ENCODE measurements at regions not wholly inside any gene's neighbourhood (a gene's known extent, or its start where the extent isn't known, plus 50 kb on each side); places are given as distances from the start of the nearest gene placed in this dataset.

DNA sequence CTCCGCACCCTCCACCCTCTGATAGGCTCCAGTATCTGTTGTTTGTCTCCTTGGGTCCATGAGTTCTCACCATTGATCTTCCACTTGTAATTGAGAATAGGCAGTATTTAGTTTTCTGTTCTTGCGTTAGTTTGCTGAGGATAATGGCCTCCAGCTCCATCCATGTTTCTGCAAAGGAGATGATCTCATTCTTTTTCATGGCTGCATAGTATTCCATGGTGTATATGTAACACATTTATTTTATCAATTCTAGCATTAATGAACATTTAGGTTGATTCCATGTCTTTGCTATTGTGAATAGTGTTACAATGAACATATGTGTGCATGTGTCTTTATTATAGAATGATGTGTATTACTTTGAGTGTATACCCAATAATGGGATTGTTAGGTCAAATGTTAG is 814.6 kb upstream of the FRG1 start:
- TF ChIP-seq, protein P1, sequence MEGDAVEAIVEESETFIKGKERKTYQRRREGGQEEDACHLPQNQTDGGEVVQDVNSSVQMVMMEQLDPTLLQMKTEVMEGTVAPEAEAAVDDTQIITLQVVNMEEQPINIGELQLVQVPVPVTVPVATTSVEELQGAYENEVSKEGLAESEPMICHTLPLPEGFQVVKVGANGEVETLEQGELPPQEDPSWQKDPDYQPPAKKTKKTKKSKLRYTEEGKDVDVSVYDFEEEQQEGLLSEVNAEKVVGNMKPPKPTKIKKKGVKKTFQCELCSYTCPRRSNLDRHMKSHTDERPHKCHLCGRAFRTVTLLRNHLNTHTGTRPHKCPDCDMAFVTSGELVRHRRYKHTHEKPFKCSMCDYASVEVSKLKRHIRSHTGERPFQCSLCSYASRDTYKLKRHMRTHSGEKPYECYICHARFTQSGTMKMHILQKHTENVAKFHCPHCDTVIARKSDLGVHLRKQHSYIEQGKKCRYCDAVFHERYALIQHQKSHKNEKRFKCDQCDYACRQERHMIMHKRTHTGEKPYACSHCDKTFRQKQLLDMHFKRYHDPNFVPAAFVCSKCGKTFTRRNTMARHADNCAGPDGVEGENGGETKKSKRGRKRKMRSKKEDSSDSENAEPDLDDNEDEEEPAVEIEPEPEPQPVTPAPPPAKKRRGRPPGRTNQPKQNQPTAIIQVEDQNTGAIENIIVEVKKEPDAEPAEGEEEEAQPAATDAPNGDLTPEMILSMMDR (IDR thresholded peaks at IDR 0.05; ENCODE audit: low read depth, low read length) = no peak
- Histone ChIP-seq H3K4me1 (no peaks in the 10 kb centered on the region), H3K4me3 (ENCODE audit: low read depth, low read length) (no peak overlapping the region), H3K9me3 (no peaks in the 10 kb centered on the region; the same call in 1 of the 2 replicates), H3K27me3 (no peaks in the 10 kb centered on the region), H3K36me3 (no peaks in the 10 kb centered on the region)
- no peak for DNase-seq

DNA sequence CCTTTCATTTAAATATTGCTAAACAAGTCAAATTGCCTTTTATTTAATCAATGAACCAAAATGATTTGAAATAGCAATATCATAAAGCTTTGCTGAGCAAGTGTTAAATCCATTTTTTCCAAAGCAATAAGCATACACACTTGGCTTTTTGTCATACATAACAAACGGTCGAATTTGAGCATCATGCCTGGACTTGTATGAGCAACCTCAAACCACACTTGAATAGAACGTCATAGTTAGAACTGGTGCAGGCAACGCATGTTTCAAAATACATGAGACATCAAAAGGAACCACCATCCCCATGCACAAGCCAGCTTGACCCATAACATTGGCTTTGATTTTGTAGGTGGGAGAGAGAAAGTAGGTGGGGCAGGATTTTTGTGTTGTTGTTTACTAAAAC is 812.3 kb upstream of the FRG1 start:
- DNase-seq = no peak
- H3K4me1 ChIP-seq = no peaks in the 10 kb centered on the region
- no peaks in the 10 kb centered on the region; the same call in 1 of the 2 replicates for H3K9me3 ChIP-seq
- TF ChIP-seq, protein P1 (IDR thresholded peaks at IDR 0.05; ENCODE audit: low read depth, low read length) = no peak
- H3K27me3 ChIP-seq = no peaks in the 10 kb centered on the region
- H3K36me3 ChIP-seq = no peaks in the 10 kb centered on the region
- no peak overlapping the region for H3K4me3 ChIP-seq (ENCODE audit: low read depth, low read length)

DNA sequence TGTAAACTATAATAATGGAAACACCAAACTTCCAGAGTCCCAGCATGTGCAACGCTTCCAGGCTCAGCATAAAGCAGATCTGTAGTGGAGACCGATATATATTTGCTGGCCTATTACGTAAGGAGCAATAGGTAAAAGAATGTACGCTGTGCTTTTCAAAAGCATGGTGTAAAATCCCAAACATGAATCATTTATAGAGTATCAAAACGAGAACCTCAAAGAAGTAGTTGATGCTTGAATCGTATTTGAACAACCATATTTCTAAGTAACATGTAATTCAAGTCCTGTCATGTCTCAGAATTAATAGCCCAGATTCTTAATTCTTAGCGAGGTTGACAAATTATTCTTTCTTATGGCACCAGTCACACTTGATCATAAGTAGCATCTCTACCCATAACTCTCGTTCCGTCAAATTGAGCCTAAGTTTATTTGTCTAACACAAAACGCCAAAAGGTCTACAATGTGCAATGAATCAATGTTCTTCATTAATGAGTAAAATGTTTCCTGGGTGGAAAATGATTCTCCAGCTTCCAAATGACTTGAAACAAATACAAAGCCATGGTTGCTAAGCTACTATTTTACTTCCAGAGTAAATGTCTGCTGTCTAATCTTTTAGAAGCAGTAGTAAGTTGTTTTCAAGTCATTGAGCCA is 811.5 kb upstream of the FRG1 start:
- no peak overlapping the region for H3K4me3 ChIP-seq (ENCODE audit: low read depth, low read length)
- no peaks in the 10 kb centered on the region for H3K27me3 ChIP-seq
- DNase-seq = no peak
- no peaks in the 10 kb centered on the region; the same call in 1 of the 2 replicates for H3K9me3 ChIP-seq
- no peaks in the 10 kb centered on the region for H3K36me3 ChIP-seq
- H3K4me1 ChIP-seq = no peaks in the 10 kb centered on the region
- TF ChIP-seq, protein P1 (IDR thresholded peaks at IDR 0.05; ENCODE audit: low read depth, low read length) = no peak

DNA sequence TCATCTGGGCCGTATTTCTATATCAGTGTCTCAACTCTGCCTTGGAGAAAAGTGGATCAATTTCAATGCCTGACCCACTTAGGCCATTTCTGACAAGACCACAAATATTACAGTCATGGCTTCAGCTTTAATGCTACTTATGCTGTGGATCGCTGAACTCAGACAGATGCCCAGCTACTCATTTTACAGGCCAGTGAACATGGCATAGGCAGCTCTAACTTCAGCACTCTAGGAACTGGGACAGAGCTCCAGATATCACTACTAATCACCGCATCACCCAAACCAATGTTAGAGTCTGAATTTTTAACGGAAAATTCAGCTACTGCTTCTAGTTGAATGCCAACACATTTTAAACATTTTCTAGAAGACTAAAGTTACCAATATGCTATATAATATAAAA is 809.6 kb upstream of the FRG1 start:
- Histone ChIP-seq H3K4me1 (no peaks in the 10 kb centered on the region), H3K36me3 (no peaks in the 10 kb centered on the region), H3K27me3 (no peaks in the 10 kb centered on the region), H3K9me3 (no peaks in the 10 kb centered on the region; the same call in 1 of the 2 replicates), H3K4me3 (ENCODE audit: low read depth, low read length) (no peak overlapping the region)
- no peak for DNase-seq
- TF ChIP-seq, protein P1 (IDR thresholded peaks at IDR 0.05; ENCODE audit: low read depth, low read length) = no peak

DNA sequence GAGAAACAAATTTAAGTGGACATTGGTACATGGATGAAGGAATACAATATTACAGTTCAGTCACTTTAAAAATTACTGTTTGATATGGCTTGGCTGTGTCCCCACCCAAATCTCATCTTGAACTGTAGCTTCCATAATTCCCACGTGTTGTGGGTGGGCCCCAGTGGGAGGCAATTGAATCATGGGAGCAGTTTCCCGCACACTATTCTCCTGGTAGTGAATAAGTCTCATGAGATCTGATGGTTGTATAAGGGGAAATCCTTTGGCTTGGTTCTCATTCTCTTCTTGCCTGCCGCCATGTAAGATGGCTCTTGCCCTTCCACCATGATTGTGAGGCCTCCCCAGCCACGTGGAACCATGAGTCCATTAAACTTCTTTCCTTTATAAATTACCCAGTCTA is 804.2 kb upstream of the FRG1 start:
- Histone ChIP-seq H3K27me3 (no peaks in the 10 kb centered on the region), H3K4me1 (no peaks in the 10 kb centered on the region), H3K9me3 (no peaks in the 10 kb centered on the region), H3K36me3 (no peaks in the 10 kb centered on the region), H3K4me3 (ENCODE audit: low read depth, low read length) (no peak overlapping the region)
- TF ChIP-seq, protein P1 (IDR thresholded peaks at IDR 0.05; ENCODE audit: low read depth, low read length) = no peak
- no peak for DNase-seq

DNA sequence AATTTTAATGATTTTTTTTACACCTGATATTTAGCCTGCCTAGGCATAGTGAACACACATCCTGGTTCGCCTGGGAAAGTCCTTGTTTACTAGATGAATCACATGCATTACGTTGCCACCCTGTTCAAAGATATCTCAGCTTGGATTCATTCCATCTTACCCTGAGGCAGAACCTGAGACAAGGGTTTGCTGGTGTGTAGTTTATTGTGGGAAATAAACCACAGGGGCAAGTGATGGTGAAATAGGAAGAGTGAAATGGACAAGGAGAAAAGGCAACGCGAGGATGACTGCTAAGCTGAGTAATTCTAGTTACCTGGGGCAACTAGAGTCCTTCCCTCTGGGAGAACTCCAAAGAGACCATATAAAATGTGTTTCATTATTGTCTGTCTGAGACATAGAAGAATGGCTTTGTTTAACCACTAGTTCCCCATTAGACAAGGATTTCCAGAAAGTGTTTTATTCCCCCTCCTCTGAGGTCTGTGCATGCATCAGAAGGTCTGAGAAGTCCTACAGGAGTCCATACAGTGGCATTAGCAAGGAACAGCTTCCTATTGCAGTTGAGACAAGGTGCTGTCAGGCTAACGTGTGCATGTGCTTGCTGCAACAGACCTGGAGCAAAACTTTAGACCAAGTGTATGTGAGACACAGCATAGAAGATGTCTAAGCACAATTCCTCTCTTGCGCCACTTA is 797.3 kb upstream of the FRG1 start:
- Histone ChIP-seq H3K36me3 (no peaks in the 10 kb centered on the region), H3K9me3 (no peaks in the 10 kb centered on the region), H3K4me1 (no peaks in the 10 kb centered on the region), H3K27me3 (no peaks in the 10 kb centered on the region), H3K4me3 (ENCODE audit: low read depth, low read length) (no peak overlapping the region)
- no peak for DNase-seq
- TF ChIP-seq, protein P1 (IDR thresholded peaks at IDR 0.05; ENCODE audit: low read depth, low read length) = no peak
